ENCODE measurements at regions not wholly inside any gene's neighbourhood (a gene's known extent, or its start where the extent isn't known, plus 50 kb on each side); places are given as distances from the start of the nearest gene placed in this dataset.
A peak's percentile ranks its signal among the peaks of the same experiment; 100 is the strongest.

DNA sequence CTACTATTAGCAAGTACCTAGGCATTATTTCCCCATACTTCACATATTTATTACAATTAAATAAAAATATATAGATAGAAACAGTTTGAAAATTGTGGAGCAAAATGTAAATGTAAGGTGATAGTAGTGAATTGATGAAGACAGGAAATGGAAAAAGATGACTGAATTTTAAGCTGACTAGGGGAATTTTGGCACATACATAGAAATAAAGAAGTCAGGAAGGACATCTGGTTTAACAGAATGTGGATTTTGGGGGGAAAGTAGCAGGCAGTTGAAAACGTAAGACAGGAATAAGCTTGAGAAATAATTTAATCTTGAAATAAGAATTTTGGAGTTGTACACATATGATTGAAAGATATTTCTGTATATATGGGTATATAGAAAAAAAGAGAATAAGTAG lies 701.7 kb upstream of the CITED2 start:
- Histone ChIP-seq H3K9me2 (ENCODE audit: insufficient read depth) (0 out of 2 replicates have a peak, but pooled peaks cover 4% of the 10 kb centered on the region), H3K27ac (no peak overlapping the region), H4K20me1 (ENCODE audit: insufficient read depth) (no peaks in the 10 kb centered on the region), H3K9me3 (ENCODE audit: low read depth) (no peaks in the 10 kb centered on the region), H3K4me3 (no peak overlapping the region), H2AFZ (no peak overlapping the region), H3K27me3 (replicated peaks; ENCODE audit: insufficient read depth) (no peaks in the 10 kb centered on the region), H3K4me2 (ENCODE audit: unreplicated experiment) (no peak overlapping the region), H3K9ac (no peak overlapping the region), H3K4me1 (ENCODE audit: insufficient read depth) (peaks cover 62% of the 10 kb centered on the region), H3F3A (ENCODE audit: insufficient read depth) (peaks cover 64% of the 10 kb centered on the region), H3K79me2 (ENCODE audit: insufficient read depth) (no peaks in the 10 kb centered on the region), H3K36me3 (ENCODE audit: low read depth) (no peaks in the 10 kb centered on the region)
- no peak for DNase-seq
- in situ Hi-C loops (cut with MboI) = no loop called here
- 88 to 100% methylated on average over 1 of the region's 1 CpG for WGBS, 2 experiments (ENCODE audit: low coverage in 1 of 2, low lambda C conversion rate in 2 of 2, missing lambda C conversion rate in 2 of 2)
- TF ChIP-seq EZH2 (IDR thresholded peaks at IDR 0.05; ENCODE audit: insufficient read depth, poor library complexity, severe bottlenecking) = no peak
- no peak for TF ChIP-seq EZH2phosphoT487 (IDR thresholded peaks at IDR 0.05; ENCODE audit: insufficient read depth, low read depth)

GRCh38 chr6:140073456-140073855 lies 699.0 kb upstream of the CITED2 start:
- Histone ChIP-seq H4K20me1 (ENCODE audit: insufficient read depth) (no peaks in the 10 kb centered on the region), H3K9me3 (ENCODE audit: low read depth) (no peaks in the 10 kb centered on the region), H3K4me2 (ENCODE audit: unreplicated experiment) (peak overlapping the region; percentile 20), H3K9me2 (ENCODE audit: insufficient read depth) (no peaks in the 10 kb centered on the region), H2AFZ (no peak overlapping the region), H3F3A (ENCODE audit: insufficient read depth) (peaks cover 66% of the 10 kb centered on the region), H3K79me2 (ENCODE audit: insufficient read depth) (no peaks in the 10 kb centered on the region), H3K9ac (peak overlapping the region; percentile 19), H3K27ac (peak overlapping the region; percentile 72), H3K4me3 (no peak overlapping the region), H3K36me3 (ENCODE audit: low read depth) (no peaks in the 10 kb centered on the region), H3K4me1 (ENCODE audit: insufficient read depth) (peaks cover 66% of the 10 kb centered on the region), H3K27me3 (replicated peaks; ENCODE audit: insufficient read depth) (no peaks in the 10 kb centered on the region)
- DNase-seq = peak; percentile 78
- in situ Hi-C loops (cut with MboI) = loop anchor here (25.0 kb wide), 1 partner anchor 1489 kb away; no protein-coding TSS in a partner anchor
- TF ChIP-seq EZH2 (IDR thresholded peaks at IDR 0.05; ENCODE audit: insufficient read depth, poor library complexity, severe bottlenecking) = no peak
- no peak for TF ChIP-seq EZH2phosphoT487 (IDR thresholded peaks at IDR 0.05; ENCODE audit: insufficient read depth, low read depth)
- 44 to 57% methylated on average over 3 of the region's 3 CpGs for WGBS, 2 experiments (ENCODE audit: low coverage in 1 of 2, low lambda C conversion rate in 2 of 2, missing lambda C conversion rate in 2 of 2)

DNA sequence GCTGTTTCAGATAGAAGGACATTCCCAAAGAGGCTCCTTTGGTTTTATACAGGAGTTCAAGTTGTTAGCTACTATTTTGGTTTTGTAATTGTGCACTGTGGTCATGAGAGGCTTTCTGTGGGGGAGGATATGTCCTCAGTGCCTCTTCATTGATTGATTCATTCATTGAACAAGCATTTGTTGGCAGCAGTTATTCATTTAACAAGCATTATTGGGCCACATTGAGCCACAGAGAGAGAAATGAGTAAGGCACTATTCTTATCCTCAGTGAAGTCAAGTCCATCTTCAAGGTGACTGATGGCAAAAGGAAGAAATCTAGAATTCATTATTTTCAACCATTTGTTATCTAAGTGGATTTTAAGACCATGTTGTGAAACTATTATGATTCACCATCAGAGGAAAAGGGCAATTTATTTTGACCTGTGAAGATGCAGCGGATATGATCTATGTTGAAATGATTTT lies 697.2 kb upstream of the CITED2 start:
- peaks cover 48% of the 10 kb centered on the region for H3F3A ChIP-seq (ENCODE audit: insufficient read depth)
- 0 out of 2 replicates have a peak overlapping the region, but pooled peaks have one; percentile 9 for H3K4me3 ChIP-seq
- no peaks in the 10 kb centered on the region for H3K36me3 ChIP-seq (ENCODE audit: low read depth)
- H3K27ac ChIP-seq = peak overlapping the region; percentile 72
- no peaks in the 10 kb centered on the region for H3K27me3 ChIP-seq (replicated peaks; ENCODE audit: insufficient read depth)
- H3K4me1 ChIP-seq (ENCODE audit: insufficient read depth) = peaks cover 51% of the 10 kb centered on the region
- no peaks in the 10 kb centered on the region for H3K79me2 ChIP-seq (ENCODE audit: insufficient read depth)
- H3K9me3 ChIP-seq (ENCODE audit: low read depth) = no peaks in the 10 kb centered on the region
- no peaks in the 10 kb centered on the region for H3K9me2 ChIP-seq (ENCODE audit: insufficient read depth)
- peak overlapping the region; percentile 2; the same call in 1 of the 2 replicates for H3K9ac ChIP-seq
- peak overlapping the region; percentile 65 for H3K4me2 ChIP-seq (ENCODE audit: unreplicated experiment)
- no peaks in the 10 kb centered on the region for H4K20me1 ChIP-seq (ENCODE audit: insufficient read depth)
- in situ Hi-C loops (cut with MboI) = loop anchor here (25.0 kb wide), 1 partner anchor 1491 kb away; no protein-coding TSS in a partner anchor
- H2AFZ ChIP-seq = no peak overlapping the region
- peak; percentile 87 for DNase-seq
- TF ChIP-seq EZH2phosphoT487 (IDR thresholded peaks at IDR 0.05; ENCODE audit: insufficient read depth, low read depth) (0 out of 2 replicates have a peak, but pooled peaks have one; percentile 48), EZH2 (IDR thresholded peaks at IDR 0.05; ENCODE audit: insufficient read depth, poor library complexity, severe bottlenecking) (no peak)
- WGBS, 2 experiments (ENCODE audit: low coverage in 1 of 2, low lambda C conversion rate in 2 of 2, missing lambda C conversion rate in 2 of 2) = 0 to 3% methylated on average over 1 of the region's 1 CpG

DNA sequence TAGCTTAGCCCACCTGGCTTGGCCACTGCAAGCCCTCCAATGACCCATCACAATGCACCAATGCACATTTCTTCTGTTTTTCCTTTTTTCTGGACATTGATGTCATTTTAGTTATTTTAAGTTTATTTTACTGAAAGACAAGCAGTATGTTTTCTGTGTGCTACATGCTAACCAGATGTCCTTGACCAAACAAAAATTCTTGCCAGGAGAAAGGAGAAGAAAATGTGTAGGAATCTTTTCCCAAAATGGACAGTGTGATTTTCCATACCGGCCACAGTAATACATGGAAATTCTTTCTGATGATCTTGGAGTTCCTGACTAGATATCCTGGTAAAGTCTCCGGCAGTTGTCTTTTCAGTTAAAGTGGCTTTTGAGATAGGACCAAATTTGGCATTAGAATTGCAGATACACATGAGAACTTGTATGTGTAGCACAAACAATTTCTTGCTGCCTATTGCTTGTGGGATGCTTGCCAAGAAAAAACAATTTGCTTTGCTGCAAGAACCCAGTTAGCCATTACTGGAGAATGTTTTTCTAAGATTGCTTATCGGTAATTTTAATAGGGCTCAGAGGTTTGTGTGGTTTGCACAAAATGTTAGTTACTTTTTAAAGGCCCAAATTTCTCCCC lies 696.5 kb upstream of the CITED2 start:
- H3K27ac ChIP-seq = peak overlapping the region; percentile 72
- no peaks in the 10 kb centered on the region for H3K27me3 ChIP-seq (replicated peaks; ENCODE audit: insufficient read depth)
- H3F3A ChIP-seq (ENCODE audit: insufficient read depth) = peaks cover 46% of the 10 kb centered on the region
- H3K36me3 ChIP-seq (ENCODE audit: low read depth) = no peaks in the 10 kb centered on the region
- WGBS, 2 experiments (ENCODE audit: low coverage in 1 of 2, low lambda C conversion rate in 2 of 2, missing lambda C conversion rate in 2 of 2) = 37 to 43% methylated on average over 3 of the region's 3 CpGs
- peak overlapping the region; percentile 2; the same call in 1 of the 2 replicates for H3K9ac ChIP-seq
- peak; percentile 68 for DNase-seq
- in situ Hi-C loops (cut with MboI) = loop anchor here (25.0 kb wide), 1 partner anchor 1491 kb away; no protein-coding TSS in a partner anchor
- peaks cover 51% of the 10 kb centered on the region for H3K4me1 ChIP-seq (ENCODE audit: insufficient read depth)
- H3K79me2 ChIP-seq (ENCODE audit: insufficient read depth) = no peaks in the 10 kb centered on the region
- H2AFZ ChIP-seq = peak overlapping the region; percentile 10; the same call in 1 of the 2 replicates
- H3K4me2 ChIP-seq (ENCODE audit: unreplicated experiment) = peak overlapping the region; percentile 65
- no peaks in the 10 kb centered on the region for H3K9me2 ChIP-seq (ENCODE audit: insufficient read depth)
- TF ChIP-seq EZH2phosphoT487 (IDR thresholded peaks at IDR 0.05; ENCODE audit: insufficient read depth, low read depth) (no peak), EZH2 (IDR thresholded peaks at IDR 0.05; ENCODE audit: insufficient read depth, poor library complexity, severe bottlenecking) (no peak)
- 0 out of 2 replicates have a peak overlapping the region, but pooled peaks have one; percentile 9 for H3K4me3 ChIP-seq
- no peaks in the 10 kb centered on the region for H4K20me1 ChIP-seq (ENCODE audit: insufficient read depth)
- H3K9me3 ChIP-seq (ENCODE audit: low read depth) = no peaks in the 10 kb centered on the region

Measured in GM23248 (cell line).